IMR-90 (cell line): ENCODE measurements at regions not wholly inside any gene's neighbourhood (a gene's known extent, or its start where the extent isn't known, plus 50 kb on each side); places are given as distances from the start of the nearest gene placed in this dataset.

Experiments
- ATAC-seq: fragments of 200-7000 bp; cut with Tn5 transposase; 2 replicates; pipeline ENCODE4 v1.9.1; 2020; ENCODE audit warnings: low read depth, mild to moderate bottlenecking, moderate library complexity
- BruUV-seq: library from RNA; stranded (reverse); fragments of 400-500 nt; replicated peaks from 2 replicates; lab custom pipeline; 2021; lab: Mats Ljungman, UMichigan
- CTCF ChIA-PET: fragments of 300-600 bp; formaldehyde crosslinking; extraction: SDS; loops from one replicate; lab custom pipeline; 2021; ENCODE audit warnings: antibody characterized with exemption; lab: Yijun Ruan, JAX
- POLR2A ChIA-PET: fragments of 300-600 bp; sonication (Branson Sonifier 250); formaldehyde crosslinking; loops from one replicate; lab custom pipeline; 2022; ENCODE audit warnings: antibody characterized with exemption; ENCODE audit not compliant: unreplicated experiment; lab: Charles Lee
- DNase-seq: peaks from one replicate; pipeline ENCODE4 v3.0.0; 2013
- H2AFZ ChIP-seq: replicated peaks from 2 replicates; pipeline ENCODE3; 2013; ENCODE audit warnings: low read length, mild to moderate bottlenecking; ENCODE audit not compliant: poor library complexity
- H2AK5ac ChIP-seq: 2 replicates; pipeline ENCODE4 v1.6.1; 2013; ENCODE audit warnings: low read depth, low read length, inconsistent platforms
- H2AK9ac ChIP-seq: replicated peaks from 2 replicates; pipeline ENCODE3; 2013; ENCODE audit warnings: mild to moderate bottlenecking, low read depth, low read length, moderate library complexity; ENCODE audit not compliant: poor library complexity
- H2BK120ac ChIP-seq: 2 replicates; pipeline ENCODE4 v1.6.1; 2013; ENCODE audit warnings: low read depth, low read length, inconsistent platforms
- H2BK15ac ChIP-seq: 3 replicates; pipeline ENCODE4 v1.6.1; 2013; ENCODE audit warnings: low read depth, low read length, inconsistent platforms
- H2BK20ac ChIP-seq: 2 replicates; pipeline ENCODE4 v1.6.1; 2013; ENCODE audit warnings: low read depth, mild to moderate bottlenecking, inconsistent platforms, low read length, moderate library complexity
- H2BK5ac ChIP-seq: 2 replicates; pipeline ENCODE4 v1.6.1; 2013; ENCODE audit warnings: mild to moderate bottlenecking, low read depth, low read length, inconsistent platforms; ENCODE audit not compliant: poor library complexity, severe bottlenecking
- H3K14ac ChIP-seq: replicated peaks from 2 replicates; pipeline ENCODE4 v1.6.1; 2013; ENCODE audit warnings: low read depth, low read length, inconsistent platforms
- H3K18ac ChIP-seq: 2 replicates; pipeline ENCODE4 v1.6.1; 2013; ENCODE audit warnings: low read depth, low read length, control low read depth
- H3K23ac ChIP-seq: 2 replicates; pipeline ENCODE4 v1.6.1; 2013; ENCODE audit warnings: low read depth, low read length, inconsistent platforms
- H3K27ac ChIP-seq: 2 replicates; pipeline ENCODE4 v1.5.1; 2013; ENCODE audit warnings: mild to moderate bottlenecking, control low read depth, low read length; ENCODE audit not compliant: insufficient read depth
- H3K27me3 ChIP-seq: 2 replicates; pipeline ENCODE4 v1.6.1; 2013; ENCODE audit warnings: low read length; ENCODE audit not compliant: control insufficient read depth, insufficient read depth
- H3K36me3 ChIP-seq: 2 replicates; pipeline ENCODE4 v1.6.1; 2013; ENCODE audit warnings: low read length, mixed read lengths; ENCODE audit not compliant: control insufficient read depth, insufficient read depth
- H3K4ac ChIP-seq: 2 replicates; pipeline ENCODE4 v1.6.1; 2013; ENCODE audit warnings: low read depth, low read length, inconsistent platforms
- H3K4me1 ChIP-seq: 2 replicates; pipeline ENCODE4 v1.6.1; 2013; ENCODE audit warnings: low read length, mixed read lengths; ENCODE audit not compliant: control insufficient read depth, insufficient read depth
- H3K4me2 ChIP-seq: 2 replicates; pipeline ENCODE4 v1.6.1; 2013; ENCODE audit warnings: low read depth, mild to moderate bottlenecking, control low read depth, low read length, moderate library complexity
- H3K4me3 ChIP-seq: 2 replicates; pipeline ENCODE4 v1.5.1; 2013; ENCODE audit warnings: low read depth, mild to moderate bottlenecking, control low read depth, low read length, moderate library complexity; ENCODE audit not compliant: insufficient read depth
- H3K56ac ChIP-seq: 2 replicates; pipeline ENCODE4 v1.6.1; 2013; ENCODE audit warnings: low read length, inconsistent platforms; ENCODE audit not compliant: insufficient read depth; ENCODE audit errors: extremely low read depth
- H3K79me1 ChIP-seq, 2 experiments: 2 replicates each; pipeline ENCODE4 v1.6.1; 2013; ENCODE audit warnings: low read length in 2 of 2, inconsistent platforms in 1 of 2, low read depth in 1 of 2
- H3K9ac ChIP-seq: 2 replicates; pipeline ENCODE4 v1.6.1; 2013; ENCODE audit warnings: low read depth, low read length, control low read depth
- H3K9me1 ChIP-seq: 2 replicates; pipeline ENCODE4 v1.6.1; 2013; ENCODE audit warnings: low read length, inconsistent platforms; ENCODE audit not compliant: insufficient read depth
- H3K9me3 ChIP-seq: 2 replicates; pipeline ENCODE4 v1.6.1; 2013; ENCODE audit warnings: low read length; ENCODE audit not compliant: control insufficient read depth, insufficient read depth
- H4K20me1 ChIP-seq: 2 replicates; pipeline ENCODE4 v1.6.1; 2013; ENCODE audit warnings: low read length, inconsistent platforms; ENCODE audit not compliant: insufficient read depth
- H4K5ac ChIP-seq: 2 replicates; pipeline ENCODE4 v1.6.1; 2013; ENCODE audit warnings: mild to moderate bottlenecking, low read depth, low read length, control low read depth
- H4K8ac ChIP-seq, 2 experiments: 2 replicates each; pipeline ENCODE4 v1.6.1; 2013; ENCODE audit warnings: low read depth in 2 of 2, low read length in 2 of 2, control low read depth in 1 of 2, inconsistent platforms in 1 of 2
- H4K91ac ChIP-seq: 2 replicates; pipeline ENCODE4 v1.6.1; 2013; ENCODE audit warnings: low read depth, low read length, inconsistent platforms; ENCODE audit not compliant: insufficient read depth
- BHLHE40 ChIP-seq: fragments of 150-350 bp; IDR thresholded peaks from 2 replicates; pipeline ENCODE4 v1.6.1; 2016; ENCODE audit warnings: mild to moderate bottlenecking, low read depth, low read length
- CEBPB ChIP-seq: IDR thresholded peaks from 2 replicates; pipeline ENCODE4 v1.6.1; 2012; ENCODE audit warnings: low read depth, low read length, improper control_type of control experiment
- CHD1 ChIP-seq: IDR thresholded peaks from 2 replicates; pipeline ENCODE4 v1.6.1; 2012; ENCODE audit warnings: low read depth, low read length, improper control_type of control experiment
- CTCF ChIP-seq: conservative IDR thresholded peaks from 2 replicates; pipeline ENCODE4 v1.5.1; 2012; ENCODE audit warnings: mild to moderate bottlenecking, low read depth, low read length, improper control_type of control experiment
- ELK1 ChIP-seq: fragments of 150-350 bp; IDR thresholded peaks from 2 replicates; pipeline ENCODE4 v1.6.1; 2016; ENCODE audit warnings: low read depth, mild to moderate bottlenecking, low read length, moderate library complexity, borderline replicate concordance
- FOS ChIP-seq: fragments of 150-350 bp; IDR thresholded peaks from 2 replicates; pipeline ENCODE4 v1.6.1; 2016; ENCODE audit warnings: low read depth, low read length
- MAFK ChIP-seq: IDR thresholded peaks from 2 replicates; pipeline ENCODE4 v1.6.1; 2012; ENCODE audit warnings: low read depth, low read length, improper control_type of control experiment
- MAZ ChIP-seq: IDR thresholded peaks from 2 replicates; pipeline ENCODE4 v1.6.1; 2012; ENCODE audit warnings: low read depth, mild to moderate bottlenecking, low read length, improper control_type of control experiment, moderate library complexity, borderline replicate concordance
- MXI1 ChIP-seq: IDR thresholded peaks from 2 replicates; pipeline ENCODE4 v1.6.1; 2012; ENCODE audit warnings: low read depth, mild to moderate bottlenecking, low read length, moderate library complexity, borderline replicate concordance
- NFE2L2 ChIP-seq: fragments of 150-350 bp; IDR thresholded peaks from 2 replicates; pipeline ENCODE4 v1.6.1; 2016; ENCODE audit warnings: low read depth, mild to moderate bottlenecking, low read length
- POLR2A ChIP-seq: IDR thresholded peaks from 2 replicates; pipeline ENCODE4 v1.6.1; 2012; ENCODE audit warnings: mild to moderate bottlenecking, low read depth, low read length
- RAD21 ChIP-seq: IDR thresholded peaks from 2 replicates; pipeline ENCODE4 v1.6.1; 2012; ENCODE audit warnings: low read length, improper control_type of control experiment
- RCOR1 ChIP-seq: IDR thresholded peaks from 2 replicates; pipeline ENCODE4 v1.6.1; 2012; ENCODE audit warnings: mild to moderate bottlenecking, low read length, improper control_type of control experiment; ENCODE audit not compliant: insufficient replicate concordance
- RFX5 ChIP-seq: IDR thresholded peaks from 2 replicates; pipeline ENCODE4 v1.8.0; 2012; ENCODE audit warnings: low read depth, mild to moderate bottlenecking, low read length, moderate library complexity
- WGBS, 2 experiments: methylation state at CpG; one replicate each; pipeline versions ENCODE4 v1.1.5 to v1.1.7; 2013; ENCODE audit warnings: missing lambda C conversion rate in 2 of 2; ENCODE audit not compliant: insufficient read length in 1 of 2; ENCODE audit errors: extremely low coverage in 2 of 2; 5-methylcytosine and 5-hydroxymethylcytosine counted together
- dilution Hi-C: fragments of 300-500 bp; cut with HindIII; formaldehyde crosslinking; loops from one replicate; pipeline ENCODE4 v1.14.3; 2018; ENCODE audit warnings: low sequenced_read_pairs; ENCODE audit not compliant: unreplicated experiment
- in situ Hi-C: fragments of 300-500 bp; cut with MboI; formaldehyde crosslinking; loops from 3 replicates; pipeline ENCODE4 v1.14.3; 2019; ENCODE audit warnings: low sequenced_read_pairs, inconsistent platforms, mixed read lengths
- intact Hi-C: fragments of 100-400 bp; cut with micrococcal nuclease; formaldehyde crosslinking; loops from 2 replicates; pipeline ENCODE4 v1.10.0; 2022
- TF ChIP-seq, protein P1 (sequence below): fragments of 150-350 bp; IDR thresholded peaks from 2 replicates; pipeline ENCODE4 v1.6.1; 2017; ENCODE audit warnings: mild to moderate bottlenecking, antibody characterized with exemption, low read length, low read depth

DNA sequence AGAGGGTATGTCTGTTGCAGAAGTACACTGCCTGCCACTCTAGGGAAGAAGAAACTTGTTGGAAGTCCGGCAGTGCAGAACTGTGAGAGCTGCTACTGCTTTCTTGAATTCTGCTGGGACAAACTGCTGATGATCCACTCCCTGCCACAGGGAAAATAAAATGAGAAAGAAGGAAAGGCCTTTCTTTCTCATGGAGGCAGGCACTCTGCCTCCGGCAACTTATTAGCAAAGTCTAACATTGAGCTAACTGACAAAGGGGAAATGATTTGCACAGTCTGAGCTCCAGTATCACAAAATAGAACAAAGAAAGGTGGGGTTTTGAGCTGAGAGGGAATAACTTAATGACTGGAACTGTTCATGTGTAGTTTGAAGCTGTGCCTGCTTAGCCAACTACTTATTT lies 134.6 kb downstream of the AASDHPPT start:
- Histone ChIP-seq H3K23ac (no peak overlapping the region), H3K14ac (no peak overlapping the region), H3K79me1 (no peaks in the 10 kb centered on the region), H3K36me3 (no peaks in the 10 kb centered on the region), H3K4me2 (no peak overlapping the region), H3K9me1 (no peaks in the 10 kb centered on the region), H4K91ac (no peak overlapping the region), H2BK15ac (no peak overlapping the region), H2BK20ac (no peak overlapping the region), H2AK9ac (no peak overlapping the region), H2BK5ac (no peak overlapping the region), H2AFZ (no peak overlapping the region), H4K5ac (no peak overlapping the region), H3K27ac (no peak overlapping the region), H2AK5ac (no peak overlapping the region), H2BK120ac (no peak overlapping the region), H3K9me3 (no peaks in the 10 kb centered on the region), H3K4me3 (no peak overlapping the region), H3K18ac (no peak overlapping the region), H4K20me1 (no peaks in the 10 kb centered on the region), H3K27me3 (no peaks in the 10 kb centered on the region; the same call in 1 of the 2 replicates), H3K56ac (no peak overlapping the region), H4K8ac (no peak overlapping the region), H3K4me1 (no peaks in the 10 kb centered on the region), H3K9ac (no peak overlapping the region), H3K4ac (no peak overlapping the region)
- TF ChIP-seq, protein P1, sequence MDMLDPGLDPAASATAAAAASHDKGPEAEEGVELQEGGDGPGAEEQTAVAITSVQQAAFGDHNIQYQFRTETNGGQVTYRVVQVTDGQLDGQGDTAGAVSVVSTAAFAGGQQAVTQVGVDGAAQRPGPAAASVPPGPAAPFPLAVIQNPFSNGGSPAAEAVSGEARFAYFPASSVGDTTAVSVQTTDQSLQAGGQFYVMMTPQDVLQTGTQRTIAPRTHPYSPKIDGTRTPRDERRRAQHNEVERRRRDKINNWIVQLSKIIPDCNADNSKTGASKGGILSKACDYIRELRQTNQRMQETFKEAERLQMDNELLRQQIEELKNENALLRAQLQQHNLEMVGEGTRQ, result no peak
- no peak for TF ChIP-seq CHD1
- no peak for TF ChIP-seq MAFK
- TF ChIP-seq POLR2A, result no peak
- no peak for TF ChIP-seq BHLHE40
- no peak for TF ChIP-seq CTCF
- TF ChIP-seq NFE2L2, result no peak
- no peak for TF ChIP-seq FOS
- no peak for TF ChIP-seq RAD21
- TF ChIP-seq ELK1, result no peak
- TF ChIP-seq MXI1, result no peak
- TF ChIP-seq RFX5, result no peak
- TF ChIP-seq CEBPB, result no peak
- TF ChIP-seq RCOR1, result no peak
- no peak for TF ChIP-seq MAZ
- DNase-seq (no peak), ATAC-seq (no peak)
- CTCF ChIA-PET, result no interaction called here
- no TSS peak for BruUV-seq
- in situ Hi-C loops (no loop called here), dilution Hi-C loops (no loop called here), intact Hi-C loops (no loop called here)
- WGBS, 2 experiments, result no CpG with 5 or more reads among the region's 2 CpGs
- POLR2A ChIA-PET, result no interaction called here
